ENCODE measurements at regions not wholly inside any gene's neighbourhood (a gene's known extent, or its start where the extent isn't known, plus 50 kb on each side); places are given as distances from the start of the nearest gene placed in this dataset.

GRCh38 chr1:34316773-34317172 is 140.1 kb downstream of the C1orf94 start:
- no peak overlapping the region for H3K4me3 ChIP-seq (ENCODE audit: low read depth, low read length, poor library complexity, severe bottlenecking)
- POLR2A ChIA-PET, result no interaction called here
- H3K9me3 ChIP-seq (ENCODE audit: low read length), result 0 out of 2 replicates have a peak, but pooled peaks cover 3% of the 10 kb centered on the region
- H3K79me2 ChIP-seq (ENCODE audit: insufficient read depth, low read depth, low read length), result no peaks in the 10 kb centered on the region
- H3K4me2 ChIP-seq (ENCODE audit: low read length), result no peak overlapping the region
- H3K4me1 ChIP-seq (ENCODE audit: insufficient read depth, low read length, poor library complexity, severe bottlenecking), result no peaks in the 10 kb centered on the region
- intact Hi-C loops (cut with micrococcal nuclease; ENCODE audit: unreplicated experiment), result no loop called here
- no peaks in the 10 kb centered on the region for H3K9me2 ChIP-seq (ENCODE audit: insufficient read depth, low read length)
- H2AFZ ChIP-seq (ENCODE audit: low read length), result no peak overlapping the region
- no peak for DNase-seq (ENCODE audit: low spot score)
- no peaks in the 10 kb centered on the region for H4K20me1 ChIP-seq (ENCODE audit: insufficient read depth, low read length)
- no peak overlapping the region for H3K27ac ChIP-seq (ENCODE audit: low read depth, low read length, poor library complexity, severe bottlenecking)
- no TSS peak for BruUV-seq (replicated peaks)
- TF ChIP-seq CTCF (conservative IDR thresholded peaks at IDR 0.05; ENCODE audit: low read length), result no peak
- CTCF ChIA-PET (ENCODE audit: unreplicated experiment), result no interaction called here
- no peaks in the 10 kb centered on the region for H3K36me3 ChIP-seq (ENCODE audit: insufficient read depth, low read length)

DNA sequence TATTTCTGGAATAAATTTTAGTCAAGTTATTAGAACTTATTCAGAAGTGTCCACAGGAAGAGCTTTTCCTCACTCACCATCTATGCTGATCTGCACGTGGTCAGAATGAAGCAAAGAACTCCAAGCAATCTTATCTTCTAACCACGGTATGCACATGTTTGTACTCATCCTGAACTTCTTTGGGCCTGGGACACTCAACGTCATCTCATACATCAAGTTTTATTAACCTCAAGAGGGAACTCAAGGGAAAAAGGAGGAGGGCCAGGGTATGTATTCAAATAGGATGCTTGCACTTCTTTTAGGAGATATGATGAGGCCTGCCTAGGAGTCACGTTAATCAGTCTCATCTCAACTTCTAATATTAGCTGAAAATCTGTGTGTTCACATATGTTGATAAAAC is 142.5 kb downstream of the C1orf94 start:
- TF ChIP-seq EZH2phosphoT487 (IDR thresholded peaks at IDR 0.05; ENCODE audit: borderline replicate concordance, low read depth, low read length) (no peak), CTCF (conservative IDR thresholded peaks at IDR 0.05; ENCODE audit: low read length) (no peak)
- CTCF ChIA-PET (ENCODE audit: unreplicated experiment), result no interaction called here
- Histone ChIP-seq H3K9me2 (ENCODE audit: insufficient read depth, low read length) (no peaks in the 10 kb centered on the region), H3K9me3 (ENCODE audit: low read length) (0 out of 2 replicates have a peak, but pooled peaks cover 3% of the 10 kb centered on the region), H3K27ac (ENCODE audit: low read depth, low read length, poor library complexity, severe bottlenecking) (no peak overlapping the region), H2AFZ (ENCODE audit: low read length) (no peak overlapping the region), H3K79me2 (ENCODE audit: insufficient read depth, low read depth, low read length) (no peaks in the 10 kb centered on the region), H3K4me2 (ENCODE audit: low read length) (no peak overlapping the region), H3K4me1 (ENCODE audit: insufficient read depth, low read length, poor library complexity, severe bottlenecking) (no peaks in the 10 kb centered on the region), H4K20me1 (ENCODE audit: insufficient read depth, low read length) (no peaks in the 10 kb centered on the region), H3K36me3 (ENCODE audit: insufficient read depth, low read length) (no peaks in the 10 kb centered on the region), H3K4me3 (ENCODE audit: low read depth, low read length, poor library complexity, severe bottlenecking) (no peak overlapping the region)
- POLR2A ChIA-PET, result no interaction called here
- DNase-seq (ENCODE audit: low spot score), result no peak
- no TSS peak for BruUV-seq (replicated peaks)
- intact Hi-C loops (cut with micrococcal nuclease; ENCODE audit: unreplicated experiment), result no loop called here

GRCh38 chr1:34320053-34320669 is 143.5 kb downstream of the C1orf94 start:
- H3K27ac ChIP-seq (ENCODE audit: low read depth, low read length, poor library complexity, severe bottlenecking), result no peak overlapping the region
- no peaks in the 10 kb centered on the region for H4K20me1 ChIP-seq (ENCODE audit: insufficient read depth, low read length)
- ChIA-PET POLR2A (no interaction called here), CTCF (ENCODE audit: unreplicated experiment) (no interaction called here)
- no peaks in the 10 kb centered on the region for H3K9me2 ChIP-seq (ENCODE audit: insufficient read depth, low read length)
- no peak for TF ChIP-seq CTCF (conservative IDR thresholded peaks at IDR 0.05; ENCODE audit: low read length)
- BruUV-seq (replicated peaks), result no TSS peak
- no peaks in the 10 kb centered on the region for H3K4me1 ChIP-seq (ENCODE audit: insufficient read depth, low read length, poor library complexity, severe bottlenecking)
- DNase-seq (ENCODE audit: low spot score), result no peak
- intact Hi-C loops (cut with micrococcal nuclease; ENCODE audit: unreplicated experiment), result no loop called here
- H3K4me2 ChIP-seq (ENCODE audit: low read length), result no peak overlapping the region
- 0 out of 2 replicates have a peak, but pooled peaks cover 3% of the 10 kb centered on the region for H3K9me3 ChIP-seq (ENCODE audit: low read length)
- H3K4me3 ChIP-seq (ENCODE audit: low read depth, low read length, poor library complexity, severe bottlenecking), result no peak overlapping the region
- no peaks in the 10 kb centered on the region for H3K36me3 ChIP-seq (ENCODE audit: insufficient read depth, low read length)
- H3K79me2 ChIP-seq (ENCODE audit: insufficient read depth, low read depth, low read length), result no peaks in the 10 kb centered on the region
- no peak overlapping the region for H2AFZ ChIP-seq (ENCODE audit: low read length)

All from OCI-LY7 (cell line).